Spleen (tissue), 3 donors: ENCODE measurements at regions not wholly inside any gene's neighbourhood (a gene's known extent, or its start where the extent isn't known, plus 50 kb on each side); places are given as distances from the start of the nearest gene placed in this dataset.

Experiments used
- POLR2A ChIP-seq, 3 donors: fragments of 450-650 bp; IDR thresholded peaks; one replicate each; pipeline ENCODE4 v1.5.1; 2017; ENCODE audit warnings: antibody characterized with exemption in 3 of 3, mild to moderate bottlenecking in 1 of 3
- POLR2AphosphoS5 ChIP-seq, 3 donors: sonication (generic); formaldehyde crosslinking; IDR thresholded peaks; one replicate each; pipeline ENCODE4 v1.5.1; 2017; ENCODE audit warnings: antibody characterized with exemption in 3 of 3

GRCh38 chr6:43917878-43918382 lies 147.9 kb downstream of the VEGFA start:
- TF ChIP-seq POLR2AphosphoS5 (IDR thresholded peaks at IDR 0.05) (no peak), POLR2A (IDR thresholded peaks at IDR 0.05) (no peak)
